CD14-positive monocyte (primary cell): ENCODE measurements at regions not wholly inside any gene's neighbourhood (a gene's known extent, or its start where the extent isn't known, plus 50 kb on each side); places are given as distances from the start of the nearest gene placed in this dataset.

Source experiments
- DNase-seq, 3 donors: peaks; one replicate each; pipeline ENCODE4 v3.0.0-alpha.2; 2011 to 2022
- H2AFZ ChIP-seq: 2 replicates; pipeline ENCODE4 v1.6.0; 2012; ENCODE audit warnings: mild to moderate bottlenecking, low read depth, low read length, inconsistent platforms; ENCODE audit not compliant: insufficient read depth, poor library complexity, severe bottlenecking
- H3K27ac ChIP-seq, 2 donors: 1 replicate in 1 of 2; 2 replicates in 1 of 2; pipeline ENCODE4 v1.5.1; 2012 to 2013; ENCODE audit warnings: low read length in 2 of 2, control low read depth in 1 of 2, inconsistent platforms in 1 of 2, low read depth in 1 of 2, mild to moderate bottlenecking in 1 of 2
- H3K27me3 ChIP-seq, 2 donors: one replicate each; pipeline versions ENCODE4 v1.6.0 to v1.6.1; 2011 to 2013; ENCODE audit warnings: low read length in 2 of 2; ENCODE audit not compliant: control insufficient read depth in 2 of 2, insufficient read depth in 2 of 2
- H3K36me3 ChIP-seq, 2 donors: replicated peaks in 1 of 2; 1 replicate in 1 of 2; 2 replicates in 1 of 2; pipeline versions ENCODE4 v1.5.1 to v1.6.1; 2012 to 2013; ENCODE audit warnings: low read length in 2 of 2, control low read depth in 1 of 2, inconsistent platforms in 1 of 2, mild to moderate bottlenecking in 1 of 2; ENCODE audit not compliant: insufficient read depth in 2 of 2, control insufficient read depth in 1 of 2
- H3K4me1 ChIP-seq, 2 donors: 1 replicate in 1 of 2; 2 replicates in 1 of 2; pipeline versions ENCODE4 v1.5.1 to v1.6.1; 2012 to 2013; ENCODE audit warnings: low read length in 2 of 2, control low read depth in 1 of 2, inconsistent platforms in 1 of 2, mild to moderate bottlenecking in 1 of 2, moderate library complexity in 1 of 2; ENCODE audit not compliant: insufficient read depth in 2 of 2, control insufficient read depth in 1 of 2
- H3K4me2 ChIP-seq: replicated peaks from 2 replicates; pipeline ENCODE3; 2012; ENCODE audit warnings: low read length, moderate library complexity, mild to moderate bottlenecking; ENCODE audit not compliant: poor library complexity, severe bottlenecking; ENCODE audit errors: extremely low read depth
- H3K4me3 ChIP-seq, 3 experiments: fragments of 200-600 bp in 1 of 3; sonication (generic) in 1 of 3; replicated peaks in 1 of 3; 1 replicate in 2 of 3; 2 replicates in 1 of 3; pipeline ENCODE4 v1.5.1; 2011 to 2013; ENCODE audit warnings: low read length in 3 of 3, mild to moderate bottlenecking in 3 of 3, control low read depth in 2 of 3, low read depth in 2 of 3, inconsistent platforms in 1 of 3, moderate library complexity in 1 of 3
- H3K79me2 ChIP-seq: 2 replicates; pipeline ENCODE4 v1.6.0; 2012; ENCODE audit warnings: mild to moderate bottlenecking, control low read depth, inconsistent platforms, low read length, moderate library complexity; ENCODE audit not compliant: insufficient read depth
- H3K9ac ChIP-seq: 2 replicates; pipeline ENCODE4 v1.6.0; 2017; ENCODE audit warnings: low read length, mild to moderate bottlenecking; ENCODE audit not compliant: insufficient read depth, poor library complexity, severe bottlenecking
- H3K9me3 ChIP-seq, 2 donors: replicated peaks in 1 of 2; 1 replicate in 1 of 2; 2 replicates in 1 of 2; pipeline versions ENCODE4 v1.5.1 to v1.6.1; 2012 to 2013; ENCODE audit warnings: low read length in 2 of 2, control low read depth in 1 of 2; ENCODE audit not compliant: control insufficient read depth in 1 of 2, insufficient read depth in 1 of 2
- H4K20me1 ChIP-seq: 2 replicates; pipeline ENCODE4 v1.6.0; 2012; ENCODE audit warnings: mild to moderate bottlenecking, low read length, control low read depth, moderate library complexity; ENCODE audit not compliant: insufficient read depth
- H3K27ac Mint-ChIP-seq, 7 donors: one replicate each; pipeline ENCODE4 v1.8.0; 2020; ENCODE audit warnings: mild to moderate bottlenecking in 7 of 7, mixed read lengths in 7 of 7, moderate library complexity in 6 of 7, inconsistent platforms in 2 of 7
- H3K27me3 Mint-ChIP-seq, 3 donors: one replicate each; pipeline ENCODE4 v1.8.0; 2021 to 2022; ENCODE audit warnings: low read depth in 3 of 3, mild to moderate bottlenecking in 3 of 3, mixed read lengths in 3 of 3, moderate library complexity in 3 of 3, inconsistent platforms in 1 of 3
- H3K36me3 Mint-ChIP-seq, 2 donors: one replicate each; pipeline ENCODE4 v1.8.0; 2020; ENCODE audit warnings: mixed read lengths in 2 of 2, inconsistent platforms in 1 of 2, mild to moderate bottlenecking in 1 of 2
- H3K4me1 Mint-ChIP-seq: one replicate; pipeline ENCODE4 v1.8.0; 2020; ENCODE audit warnings: mild to moderate bottlenecking, mixed read lengths
- H3K4me3 Mint-ChIP-seq, 2 donors: one replicate each; pipeline ENCODE4 v1.8.0; 2020; ENCODE audit warnings: mild to moderate bottlenecking in 2 of 2, mixed read lengths in 2 of 2, moderate library complexity in 1 of 2
- H3K9me3 Mint-ChIP-seq, 7 donors: one replicate each; pipeline ENCODE4 v1.8.0; 2020 to 2022; ENCODE audit warnings: mixed read lengths in 7 of 7, mild to moderate bottlenecking in 6 of 7, moderate library complexity in 6 of 7, inconsistent platforms in 2 of 7
- CTCF ChIP-seq: fragments of 200-600 bp; IDR thresholded peaks from one replicate; pipeline ENCODE4 v1.8.0; 2022; ENCODE audit warnings: antibody characterized with exemption, mild to moderate bottlenecking
- WGBS: methylation state at CpG from one replicate; pipeline ENCODE4 v1.1.5; 2013; ENCODE audit warnings: missing lambda C conversion rate; ENCODE audit not compliant: insufficient coverage; 5-methylcytosine and 5-hydroxymethylcytosine counted together
- intact Hi-C, 2 donors: fragments of 100-400 bp; cut with micrococcal nuclease; formaldehyde crosslinking; loops; one replicate each; pipeline versions ENCODE4 v1.15.0 to v1.15.1; 2023

DNA sequence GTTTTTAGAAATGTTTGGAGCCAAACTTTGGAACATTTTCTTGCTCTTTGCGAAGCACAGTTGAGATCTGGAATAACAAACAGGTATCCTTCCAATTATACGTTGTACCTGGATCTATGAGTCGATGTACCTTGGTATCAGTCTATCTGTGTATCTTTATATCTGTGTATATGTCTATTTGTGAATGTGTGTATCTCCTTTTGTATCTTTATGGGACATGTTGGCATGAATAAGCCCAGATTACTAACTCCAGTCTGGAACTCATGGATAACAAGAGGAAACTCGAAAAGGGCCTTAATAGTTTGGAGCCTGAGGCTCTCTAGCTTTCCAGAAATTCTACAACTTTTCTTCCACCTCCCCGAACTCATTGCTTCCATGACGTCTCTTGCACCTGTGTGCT, 490.0 kb downstream of the GATA3 start:
- H3K9me3 ChIP-seq, result peaks cover 3 to 5% of the 10 kb centered on the region in 2 donors
- intact Hi-C loops, result no loop called here
- Mint-ChIP-seq H3K4me1 (no peaks in the 10 kb centered on the region), H3K27ac (no peak overlapping the region), H3K36me3 (no peaks in the 10 kb centered on the region), H3K4me3 (no peak overlapping the region), H3K9me3 (peaks cover 1 to 10% (median 7%) of the 10 kb centered on the region in 7 donors), H3K27me3 (peaks cover 0 to 3% (median 0%) of the 10 kb centered on the region in 3 donors)
- H3K4me2 ChIP-seq, result no peak overlapping the region
- DNase-seq, result no peak
- no peak for TF ChIP-seq CTCF
- H3K27me3 ChIP-seq, result no peaks in the 10 kb centered on the region
- H4K20me1 ChIP-seq, result no peaks in the 10 kb centered on the region
- no peaks in the 10 kb centered on the region for H3K79me2 ChIP-seq
- no peak overlapping the region for H3K9ac ChIP-seq
- no peaks in the 10 kb centered on the region for H3K36me3 ChIP-seq
- H2AFZ ChIP-seq, result no peak overlapping the region
- 100% methylated on average over 3 of the region's 6 CpGs for WGBS
- H3K27ac ChIP-seq, result no peak overlapping the region
- H3K4me1 ChIP-seq, result no peaks in the 10 kb centered on the region
- no peak overlapping the region for H3K4me3 ChIP-seq

- Mint-ChIP-seq H3K4me1 (no peaks in the 10 kb centered on the region), H3K9me3 (peaks cover 0 to 10% (median 2%) of the 10 kb centered on the region in 7 donors), H3K27ac (no peak overlapping the region), H3K4me3 (no peak overlapping the region), H3K27me3 (peaks cover 0 to 1% (median 1%) of the 10 kb centered on the region in 3 donors), H3K36me3 (no peaks in the 10 kb centered on the region)
- Histone ChIP-seq H4K20me1 (no peaks in the 10 kb centered on the region), H3K9me3 (peaks cover 0 to 3% of the 10 kb centered on the region in 2 donors), H3K4me2 (no peak overlapping the region), H3K27ac (no peak overlapping the region), H3K4me1 (no peaks in the 10 kb centered on the region), H3K27me3 (no peaks in the 10 kb centered on the region), H3K9ac (no peak overlapping the region), H3K79me2 (no peaks in the 10 kb centered on the region), H2AFZ (no peak overlapping the region), H3K36me3 (no peaks in the 10 kb centered on the region), H3K4me3 (no peak overlapping the region)
- TF ChIP-seq CTCF, result no peak
- no CpG with 5 or more reads among the region's 4 CpGs for WGBS
- DNase-seq, result no peak
- intact Hi-C loops, result no loop called here
These were observed 500.1 kb downstream of the GATA3 start for GRCh38 chr10:8554574-8554973.
